CD4-positive, CD25-positive, alpha-beta regulatory T cell (primary cell): ENCODE measurements at regions not wholly inside any gene's neighbourhood (a gene's known extent, or its start where the extent isn't known, plus 50 kb on each side); places are given as distances from the start of the nearest gene placed in this dataset.

ENCODE experiments used
- ATAC-seq, 2 donors: fragments of 150-1000 bp; cut with Tn5 transposase; one replicate each; pipeline ENCODE4 v1.10.0; 2021; ENCODE audit warnings: low read depth in 2 of 2, moderate number of reproducible peaks in 2 of 2, moderate library complexity in 1 of 2
- DNase-seq, 3 donors: peaks; one replicate each; pipeline versions ENCODE4 v3.0.0 to v3.0.0-alpha.2; 2012 to 2022; ENCODE audit warnings: mixed read lengths in 1 of 3
- H3K27ac ChIP-seq: one replicate; pipeline ENCODE4 v1.7.0; 2013; ENCODE audit warnings: mild to moderate bottlenecking, low read length; ENCODE audit not compliant: insufficient read depth, poor library complexity, severe bottlenecking
- H3K27me3 ChIP-seq: one replicate; pipeline ENCODE4 v1.7.0; 2013; ENCODE audit warnings: low read length; ENCODE audit not compliant: control insufficient read depth, insufficient read depth
- H3K36me3 ChIP-seq: one replicate; pipeline ENCODE4 v1.7.0; 2013; ENCODE audit warnings: mild to moderate bottlenecking, low read length, moderate library complexity; ENCODE audit not compliant: control insufficient read depth, insufficient read depth
- H3K4me1 ChIP-seq: 2 replicates; pipeline ENCODE4 v1.7.0; 2013; ENCODE audit warnings: mild to moderate bottlenecking, low read length; ENCODE audit not compliant: insufficient read depth, control insufficient read depth, poor library complexity, severe bottlenecking
- H3K4me3 ChIP-seq: one replicate; pipeline ENCODE4 v1.7.0; 2013; ENCODE audit warnings: low read depth, mild to moderate bottlenecking, low read length, moderate library complexity
- H3K9me3 ChIP-seq, 2 experiments: 1 replicate in 1 of 2; 2 replicates in 1 of 2; pipeline ENCODE4 v1.7.0; 2013; ENCODE audit warnings: low read length in 2 of 2, mild to moderate bottlenecking in 1 of 2, moderate library complexity in 1 of 2; ENCODE audit not compliant: control insufficient read depth in 2 of 2
- H3K27ac Mint-ChIP-seq, 3 donors: one replicate each; pipeline ENCODE4 v1.8.0; 2020 to 2022; ENCODE audit warnings: mild to moderate bottlenecking in 3 of 3, mixed read lengths in 3 of 3, moderate library complexity in 2 of 3
- H3K27me3 Mint-ChIP-seq: one replicate; pipeline ENCODE4 v1.8.0; 2022; ENCODE audit warnings: mild to moderate bottlenecking, mixed read lengths
- H3K36me3 Mint-ChIP-seq: one replicate; pipeline ENCODE4 v1.8.0; 2020; ENCODE audit warnings: mixed read lengths
- H3K4me1 Mint-ChIP-seq, 4 donors: one replicate each; pipeline ENCODE4 v1.8.0; 2020 to 2022; ENCODE audit warnings: mixed read lengths in 4 of 4, mild to moderate bottlenecking in 1 of 4
- H3K4me3 Mint-ChIP-seq, 4 donors: one replicate each; pipeline ENCODE4 v1.8.0; 2020 to 2022; ENCODE audit warnings: mild to moderate bottlenecking in 4 of 4, mixed read lengths in 4 of 4, moderate library complexity in 3 of 4
- H3K9me3 Mint-ChIP-seq, 7 donors: one replicate each; pipeline ENCODE4 v1.8.0; 2020 to 2022; ENCODE audit warnings: mixed read lengths in 7 of 7, mild to moderate bottlenecking in 3 of 7, moderate library complexity in 2 of 7

DNA sequence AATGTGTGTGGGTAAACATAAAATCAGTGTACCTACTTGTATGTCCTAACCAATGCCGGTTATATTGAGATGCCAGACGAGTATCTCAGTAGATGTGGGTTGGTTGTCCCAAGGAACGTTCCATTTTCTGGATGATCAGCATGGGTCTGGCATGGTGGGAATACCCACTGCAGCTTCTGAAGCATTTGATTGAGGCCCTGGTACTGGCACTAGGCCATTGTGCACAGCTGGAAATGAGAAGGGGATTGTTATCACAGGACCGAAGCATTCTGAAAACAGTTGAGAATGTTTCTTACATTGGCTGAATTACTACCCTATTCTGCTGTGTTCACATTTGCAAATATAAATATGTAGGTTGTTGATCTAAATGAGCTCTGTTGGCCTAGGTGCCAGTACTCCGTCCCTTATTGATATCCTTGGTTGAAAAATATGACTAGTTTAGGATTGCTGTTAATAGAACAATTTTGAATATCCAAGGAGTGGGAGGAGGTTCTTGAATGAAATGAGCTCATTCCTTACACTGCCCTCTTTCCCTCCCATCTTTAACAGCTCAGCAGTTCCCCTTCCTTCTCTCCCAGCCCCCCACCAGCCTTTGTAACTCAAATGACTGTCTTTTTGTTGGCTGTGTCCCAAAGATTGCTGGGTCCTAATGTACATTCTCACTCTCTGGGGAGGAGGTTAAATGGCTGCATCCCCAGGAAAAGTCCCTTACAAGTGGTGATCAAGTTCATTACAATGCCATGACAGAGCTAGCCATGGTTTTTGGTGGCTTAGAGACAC, 293.3 kb upstream of the TPM1 start:
- H3K9me3 ChIP-seq, result no peaks in the 10 kb centered on the region
- H3K4me1 ChIP-seq, result no peaks in the 10 kb centered on the region
- peaks cover 22% of the 10 kb centered on the region for H3K27me3 Mint-ChIP-seq
- H3K27ac ChIP-seq, result no peak overlapping the region
- DNase-seq, result no peak
- ATAC-seq, result no peak
- H3K4me3 Mint-ChIP-seq, result no peak overlapping the region
- H3K27me3 ChIP-seq, result no peaks in the 10 kb centered on the region
- H3K27ac Mint-ChIP-seq, result no peak overlapping the region
- H3K9me3 Mint-ChIP-seq, result no peaks in the 10 kb centered on the region
- no peaks in the 10 kb centered on the region for H3K36me3 ChIP-seq
- H3K36me3 Mint-ChIP-seq, result no peaks in the 10 kb centered on the region
- H3K4me1 Mint-ChIP-seq, result no peaks in the 10 kb centered on the region
- no peak overlapping the region for H3K4me3 ChIP-seq

DNA sequence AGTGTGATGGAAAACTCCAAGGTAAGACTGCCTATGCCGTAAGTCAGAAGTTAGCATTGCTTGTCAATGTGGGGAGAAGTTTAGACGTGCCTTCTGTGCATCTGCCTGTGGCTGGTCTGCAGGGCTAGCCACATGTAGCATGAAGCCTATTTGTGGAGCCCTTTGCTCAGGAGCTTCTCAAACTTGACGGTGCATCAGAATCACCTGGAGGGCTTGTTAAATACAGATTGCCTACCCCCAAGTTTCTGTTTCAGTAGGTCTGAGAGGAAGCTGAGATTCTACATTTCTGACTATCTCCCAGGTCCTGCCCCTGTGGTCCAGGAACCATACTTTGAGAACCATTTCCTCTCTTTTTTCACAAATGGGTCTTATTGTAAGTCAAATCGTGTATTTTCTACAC, 292.1 kb upstream of the TPM1 start:
- Mint-ChIP-seq H3K27ac (no peak overlapping the region), H3K9me3 (no peaks in the 10 kb centered on the region), H3K36me3 (no peaks in the 10 kb centered on the region)

DNA sequence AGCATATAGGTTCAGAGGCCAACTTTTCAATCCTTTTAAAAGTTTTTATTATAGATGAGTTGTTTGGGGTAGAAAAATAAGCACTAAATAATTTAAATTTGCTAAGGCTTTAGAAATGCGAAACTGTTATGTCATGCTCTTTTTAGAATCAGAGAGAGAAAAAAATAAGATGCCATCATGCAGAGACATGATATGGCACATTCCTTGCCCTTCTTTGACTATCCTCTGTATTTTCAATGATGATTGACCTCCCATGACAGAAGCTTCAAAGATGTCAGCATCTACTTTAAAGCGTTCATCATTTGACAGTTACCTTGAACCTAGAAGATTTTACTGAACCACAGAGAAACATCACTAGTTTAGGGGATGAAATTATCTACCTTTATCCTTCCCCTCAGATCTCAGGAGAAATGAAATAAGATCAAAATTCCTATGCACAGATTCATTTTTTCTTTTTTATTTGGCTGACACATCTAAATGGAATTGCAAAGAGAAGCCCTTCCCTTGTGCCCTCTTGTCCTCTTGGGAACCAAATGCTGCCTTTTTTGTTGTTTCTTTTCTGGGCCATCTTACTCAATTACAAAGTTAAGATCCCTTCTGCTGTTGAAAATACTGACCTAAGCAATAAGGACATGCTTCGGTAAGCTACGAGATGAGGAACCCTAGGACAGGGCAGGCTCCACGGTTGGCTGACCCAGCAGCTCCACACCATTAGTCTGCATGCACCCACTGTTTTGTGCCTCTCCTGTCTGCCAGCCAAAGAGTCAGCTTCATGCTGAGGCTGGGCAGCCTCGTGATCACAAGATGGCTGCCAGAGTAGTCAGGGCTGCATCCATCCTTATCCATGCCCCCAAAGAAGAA, 289.7 kb upstream of the TPM1 start:
- Mint-ChIP-seq H3K36me3 (no peaks in the 10 kb centered on the region), H3K9me3 (peaks cover 0 to 2% (median 0%) of the 10 kb centered on the region in 7 donors), H3K27me3 (peaks cover 22% of the 10 kb centered on the region), H3K4me1 (no peaks in the 10 kb centered on the region), H3K27ac (no peak overlapping the region), H3K4me3 (no peak overlapping the region)
- no peak for ATAC-seq
- H3K4me1 ChIP-seq, result no peaks in the 10 kb centered on the region
- no peak overlapping the region for H3K27ac ChIP-seq
- no peaks in the 10 kb centered on the region for H3K36me3 ChIP-seq
- no peaks in the 10 kb centered on the region for H3K27me3 ChIP-seq
- H3K4me3 ChIP-seq, result no peak overlapping the region
- no peaks in the 10 kb centered on the region for H3K9me3 ChIP-seq
- no peak for DNase-seq

More for the DNA sequence above, 292.1 kb upstream of the TPM1 start:
- no peaks in the 10 kb centered on the region for H3K4me1 ChIP-seq
- H3K4me1 Mint-ChIP-seq, result no peaks in the 10 kb centered on the region
- no peak overlapping the region for H3K27ac ChIP-seq
- no peak overlapping the region for H3K4me3 ChIP-seq
- no peak for DNase-seq
- H3K36me3 ChIP-seq, result no peaks in the 10 kb centered on the region
- H3K27me3 Mint-ChIP-seq, result peaks cover 22% of the 10 kb centered on the region
- no peaks in the 10 kb centered on the region for H3K27me3 ChIP-seq
- H3K4me3 Mint-ChIP-seq, result no peak overlapping the region
- H3K9me3 ChIP-seq, result no peaks in the 10 kb centered on the region
- no peak for ATAC-seq

DNA sequence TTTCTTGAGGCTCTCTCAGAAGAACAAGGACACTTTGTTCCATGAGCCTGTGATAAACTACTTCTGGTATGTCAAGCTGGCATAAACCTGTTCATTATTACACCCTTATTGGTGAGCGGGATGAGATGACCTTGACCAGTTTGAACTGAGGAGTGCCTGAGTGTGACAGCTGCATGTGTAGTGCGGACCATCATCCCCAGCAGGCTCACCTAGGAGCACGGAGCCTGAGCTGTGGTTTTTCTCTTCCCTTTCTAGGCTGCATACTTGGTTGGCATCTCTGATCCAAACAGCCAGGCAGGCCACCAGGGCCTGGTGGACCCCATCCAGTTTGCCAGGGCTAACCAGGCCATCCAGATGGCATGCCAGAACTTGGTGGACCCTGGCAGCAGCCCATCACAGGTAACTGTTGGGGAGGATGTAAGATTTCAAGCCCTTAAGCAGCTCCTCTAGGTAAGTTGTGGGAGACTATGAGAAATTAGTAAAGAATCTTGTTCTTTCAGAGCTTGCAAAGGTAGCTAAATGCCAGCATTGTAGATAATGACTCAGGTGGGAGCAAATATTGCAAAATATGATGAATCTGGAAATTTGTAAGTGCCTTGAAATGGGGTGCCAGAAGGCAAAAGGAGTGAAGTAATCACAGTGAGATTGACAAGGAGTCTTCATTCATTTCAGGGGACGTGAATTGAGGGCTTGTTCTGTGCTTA, 288.9 kb upstream of the TPM1 start:
- Mint-ChIP-seq H3K9me3 (peaks cover 0 to 2% (median 0%) of the 10 kb centered on the region in 7 donors), H3K4me3 (no peak overlapping the region), H3K4me1 (no peaks in the 10 kb centered on the region), H3K36me3 (no peaks in the 10 kb centered on the region), H3K27ac (no peak overlapping the region), H3K27me3 (peaks cover 22% of the 10 kb centered on the region)
- Histone ChIP-seq H3K4me3 (no peak overlapping the region), H3K4me1 (no peaks in the 10 kb centered on the region), H3K27me3 (no peaks in the 10 kb centered on the region), H3K9me3 (no peaks in the 10 kb centered on the region), H3K27ac (no peak overlapping the region), H3K36me3 (no peaks in the 10 kb centered on the region)
- DNase-seq, result no peak
- no peak for ATAC-seq

DNA sequence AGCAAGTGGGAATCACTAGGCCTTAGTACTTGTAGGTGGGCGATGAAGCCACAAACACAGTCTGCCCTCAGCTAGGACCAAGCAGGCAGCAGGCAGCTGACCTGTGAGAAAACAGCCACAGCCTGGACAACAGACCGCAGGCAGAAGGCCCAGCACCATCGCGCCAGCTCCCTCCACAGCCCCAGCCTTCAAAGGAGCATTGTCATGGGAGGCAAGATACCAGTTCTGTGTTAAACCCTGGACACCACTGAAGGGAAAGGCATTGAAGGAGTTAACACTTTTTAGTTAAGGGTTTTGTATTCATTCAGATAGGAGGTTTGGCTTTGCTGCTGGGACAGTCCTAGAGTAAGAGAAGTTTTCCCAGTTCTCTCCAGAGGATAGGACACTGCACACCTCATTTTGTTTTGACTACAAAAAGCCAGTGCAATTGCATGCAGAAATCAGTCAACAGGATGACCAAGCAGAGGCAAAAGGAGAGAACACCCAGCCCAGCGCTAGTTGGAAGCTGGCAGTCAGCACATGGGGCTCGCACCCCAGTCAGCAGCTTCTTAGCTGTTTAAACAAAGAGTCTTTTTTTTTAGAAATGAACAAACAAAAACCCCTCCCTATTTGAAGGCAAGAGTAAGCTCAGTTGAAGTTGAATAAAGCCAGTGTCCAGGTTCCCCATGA, 286.1 kb upstream of the TPM1 start:
- Mint-ChIP-seq H3K4me3 (no peak overlapping the region), H3K36me3 (no peaks in the 10 kb centered on the region), H3K9me3 (peaks cover 0 to 2% (median 0%) of the 10 kb centered on the region in 7 donors), H3K27me3 (peaks cover 6% of the 10 kb centered on the region), H3K4me1 (no peaks in the 10 kb centered on the region), H3K27ac (no peak overlapping the region)
- Histone ChIP-seq H3K27ac (no peak overlapping the region), H3K4me3 (no peak overlapping the region), H3K27me3 (no peaks in the 10 kb centered on the region), H3K36me3 (no peaks in the 10 kb centered on the region), H3K4me1 (no peaks in the 10 kb centered on the region), H3K9me3 (no peaks in the 10 kb centered on the region)
- ATAC-seq (no peak), DNase-seq (no peak)

DNA sequence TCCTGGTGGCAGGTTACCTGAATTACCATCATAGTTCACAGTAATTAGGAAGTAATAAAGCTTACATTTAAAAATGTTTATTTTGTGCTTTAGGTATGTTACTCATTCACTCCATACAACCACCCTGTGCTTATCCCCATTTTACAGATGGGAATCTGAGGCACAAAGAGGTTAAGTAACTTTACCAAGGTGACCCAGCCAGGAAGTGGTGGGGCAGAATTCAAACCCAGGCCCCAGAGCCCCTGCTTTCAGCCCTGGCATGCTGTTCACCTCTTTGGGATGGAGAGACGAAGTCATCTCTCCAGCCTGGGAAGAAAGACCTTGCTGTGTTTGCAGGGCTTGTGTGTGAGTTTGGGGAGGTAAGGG, 285.6 kb upstream of the TPM1 start:
- Histone ChIP-seq H3K36me3 (no peaks in the 10 kb centered on the region), H3K27ac (no peak overlapping the region), H3K4me3 (no peak overlapping the region), H3K4me1 (no peaks in the 10 kb centered on the region), H3K27me3 (no peaks in the 10 kb centered on the region), H3K9me3 (no peaks in the 10 kb centered on the region)
- Mint-ChIP-seq H3K9me3 (peaks cover 0 to 2% (median 0%) of the 10 kb centered on the region in 7 donors), H3K36me3 (no peaks in the 10 kb centered on the region), H3K4me1 (no peaks in the 10 kb centered on the region), H3K27me3 (peaks cover 4% of the 10 kb centered on the region), H3K4me3 (no peak overlapping the region), H3K27ac (no peak overlapping the region)
- DNase-seq, result no peak
- ATAC-seq, result no peak

DNA sequence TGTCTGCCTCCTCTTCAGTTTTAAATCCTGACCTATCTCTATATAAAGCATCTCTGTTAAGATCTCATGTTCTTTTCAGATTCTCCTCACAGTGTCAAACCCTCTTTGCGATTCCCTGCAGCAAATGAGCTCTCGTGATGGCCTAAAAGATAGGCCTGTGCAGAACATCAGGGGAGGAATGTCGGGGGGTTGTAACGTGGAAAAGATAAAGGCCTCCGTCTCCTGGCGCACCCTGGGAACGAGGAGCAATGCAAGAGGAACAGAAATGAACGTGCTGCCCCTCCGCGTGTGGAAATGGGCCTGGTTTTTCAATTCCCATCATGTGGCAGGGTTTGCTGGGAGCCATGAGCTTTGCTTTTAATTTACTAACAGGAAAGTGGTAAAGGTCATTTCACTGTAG, 285.0 kb upstream of the TPM1 start:
- H3K9me3 Mint-ChIP-seq, result peaks cover 0 to 2% (median 0%) of the 10 kb centered on the region in 7 donors
- Histone ChIP-seq H3K4me3 (no peak overlapping the region), H3K4me1 (no peaks in the 10 kb centered on the region), H3K27ac (no peak overlapping the region), H3K9me3 (no peaks in the 10 kb centered on the region), H3K27me3 (no peaks in the 10 kb centered on the region), H3K36me3 (no peaks in the 10 kb centered on the region)
- H3K27ac Mint-ChIP-seq, result no peak overlapping the region
- H3K4me3 Mint-ChIP-seq, result no peak overlapping the region
- no peaks in the 10 kb centered on the region for H3K36me3 Mint-ChIP-seq
- H3K27me3 Mint-ChIP-seq, result no peaks in the 10 kb centered on the region
- no peaks in the 10 kb centered on the region for H3K4me1 Mint-ChIP-seq
- DNase-seq (no peak), ATAC-seq (no peak)
